Caco-2 (cell line): ENCODE measurements at regions not wholly inside any gene's neighbourhood (a gene's known extent, or its start where the extent isn't known, plus 50 kb on each side); places are given as distances from the start of the nearest gene placed in this dataset.

Experiments used
- BruUV-seq: library from RNA; stranded (reverse); fragments of 400-500 nt; replicated peaks from 2 replicates; lab custom pipeline; 2021; lab: Mats Ljungman, UMichigan
- CTCF ChIA-PET: fragments of 300-600 bp; sonication (Branson Sonifier 250); formaldehyde crosslinking; loops from one replicate; lab custom pipeline; 2022; ENCODE audit warnings: antibody characterized with exemption; lab: Charles Lee
- POLR2A ChIA-PET: fragments of 300-600 bp; sonication (Branson Sonifier 250); formaldehyde crosslinking; loops from one replicate; lab custom pipeline; 2022; ENCODE audit warnings: antibody characterized with exemption; lab: Charles Lee
- DNase-seq, 2 experiments: peaks; one replicate each; pipeline versions ENCODE4 v3.0.0 to v3.0.0-alpha.2; 2020 to 2022
- H3K27me3 ChIP-seq: replicated peaks from 2 replicates; pipeline ENCODE4 v1.6.0; 2011; ENCODE audit warnings: low read length; ENCODE audit not compliant: control insufficient read depth, insufficient read depth
- H3K36me3 ChIP-seq: 2 replicates; pipeline ENCODE4 v1.5.1; 2011; ENCODE audit warnings: low read length; ENCODE audit not compliant: control insufficient read depth, insufficient read depth
- H3K4me1 ChIP-seq: fragments of 250-450 bp; sonication (Bioruptor Pico); 2 replicates; pipeline ENCODE4 v1.5.1; 2020; ENCODE audit warnings: mild to moderate bottlenecking
- H3K4me3 ChIP-seq: 2 replicates; pipeline ENCODE4 v1.5.1; 2011; ENCODE audit warnings: low read depth, mild to moderate bottlenecking, control low read depth, low read length
- H3K9me3 ChIP-seq: fragments of 250-450 bp; sonication (Bioruptor Pico); 2 replicates; pipeline ENCODE4 v1.5.1; 2020; ENCODE audit warnings: mild to moderate bottlenecking, moderate library complexity
- H3K27ac Mint-ChIP-seq: one replicate; pipeline ENCODE4 v1.8.0; 2022; ENCODE audit warnings: mixed read lengths; ENCODE audit not compliant: unreplicated experiment
- H3K27me3 Mint-ChIP-seq: one replicate; pipeline ENCODE4 v1.8.0; 2022; ENCODE audit warnings: mixed read lengths; ENCODE audit not compliant: insufficient read depth, unreplicated experiment
- H3K36me3 Mint-ChIP-seq: one replicate; pipeline ENCODE4 v1.8.0; 2022; ENCODE audit warnings: mild to moderate bottlenecking, mixed read lengths; ENCODE audit not compliant: insufficient read depth, unreplicated experiment
- H3K4me1 Mint-ChIP-seq: one replicate; pipeline ENCODE4 v1.8.0; 2022; ENCODE audit warnings: low read depth, mixed read lengths; ENCODE audit not compliant: unreplicated experiment
- H3K4me3 Mint-ChIP-seq: one replicate; pipeline ENCODE4 v1.8.0; 2022; ENCODE audit warnings: mild to moderate bottlenecking, moderate library complexity, mixed read lengths; ENCODE audit not compliant: unreplicated experiment
- H3K9me3 Mint-ChIP-seq: one replicate; pipeline ENCODE4 v1.8.0; 2022; ENCODE audit warnings: mixed read lengths; ENCODE audit not compliant: unreplicated experiment
- intact Hi-C: fragments of 100-400 bp; cut with micrococcal nuclease; formaldehyde crosslinking; loops from one replicate; pipeline ENCODE4 v1.10.0; 2022; ENCODE audit not compliant: unreplicated experiment
- TF ChIP-seq, protein P1 (sequence below), 2 experiments: fragments of 200-600 bp in 1 of 2; IDR thresholded peaks; 1 replicate in 1 of 2; 2 replicates in 1 of 2; pipeline versions ENCODE4 v1.5.1 to v1.8.0; 2011 to 2022; ENCODE audit warnings: antibody characterized with exemption in 1 of 2, control low read depth in 1 of 2, inconsistent platforms in 1 of 2, low read depth in 1 of 2, low read length in 1 of 2, mild to moderate bottlenecking in 1 of 2, moderate library complexity in 1 of 2; ENCODE audit not compliant: insufficient read depth in 1 of 2, severe bottlenecking in 1 of 2, unreplicated experiment in 1 of 2

- Mint-ChIP-seq H3K27me3 (no peaks in the 10 kb centered on the region), H3K4me3 (no peak overlapping the region), H3K36me3 (no peaks in the 10 kb centered on the region), H3K4me1 (no peaks in the 10 kb centered on the region), H3K9me3 (no peaks in the 10 kb centered on the region), H3K27ac (no peak overlapping the region)
- Histone ChIP-seq H3K4me1 (0 out of 2 replicates have a peak, but pooled peaks cover 3% of the 10 kb centered on the region), H3K4me3 (no peak overlapping the region), H3K36me3 (no peaks in the 10 kb centered on the region), H3K9me3 (no peaks in the 10 kb centered on the region), H3K27me3 (no peaks in the 10 kb centered on the region)
- intact Hi-C loops: no loop called here
- CTCF ChIA-PET: no interaction called here
- TF ChIP-seq, protein P1, sequence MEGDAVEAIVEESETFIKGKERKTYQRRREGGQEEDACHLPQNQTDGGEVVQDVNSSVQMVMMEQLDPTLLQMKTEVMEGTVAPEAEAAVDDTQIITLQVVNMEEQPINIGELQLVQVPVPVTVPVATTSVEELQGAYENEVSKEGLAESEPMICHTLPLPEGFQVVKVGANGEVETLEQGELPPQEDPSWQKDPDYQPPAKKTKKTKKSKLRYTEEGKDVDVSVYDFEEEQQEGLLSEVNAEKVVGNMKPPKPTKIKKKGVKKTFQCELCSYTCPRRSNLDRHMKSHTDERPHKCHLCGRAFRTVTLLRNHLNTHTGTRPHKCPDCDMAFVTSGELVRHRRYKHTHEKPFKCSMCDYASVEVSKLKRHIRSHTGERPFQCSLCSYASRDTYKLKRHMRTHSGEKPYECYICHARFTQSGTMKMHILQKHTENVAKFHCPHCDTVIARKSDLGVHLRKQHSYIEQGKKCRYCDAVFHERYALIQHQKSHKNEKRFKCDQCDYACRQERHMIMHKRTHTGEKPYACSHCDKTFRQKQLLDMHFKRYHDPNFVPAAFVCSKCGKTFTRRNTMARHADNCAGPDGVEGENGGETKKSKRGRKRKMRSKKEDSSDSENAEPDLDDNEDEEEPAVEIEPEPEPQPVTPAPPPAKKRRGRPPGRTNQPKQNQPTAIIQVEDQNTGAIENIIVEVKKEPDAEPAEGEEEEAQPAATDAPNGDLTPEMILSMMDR (IDR thresholded peaks at IDR 0.05; ENCODE audit: insufficient read depth in 1 of 2, low read depth in 1 of 2, low read length in 1 of 2, severe bottlenecking in 1 of 2, unreplicated experiment in 1 of 2): no peak
- DNase-seq: no peak
- no TSS peak for BruUV-seq
- POLR2A ChIA-PET: no interaction called here
Measured at GRCh38 chr2:217107480-217107879, 247.6 kb upstream of the TNP1 start.

DNA sequence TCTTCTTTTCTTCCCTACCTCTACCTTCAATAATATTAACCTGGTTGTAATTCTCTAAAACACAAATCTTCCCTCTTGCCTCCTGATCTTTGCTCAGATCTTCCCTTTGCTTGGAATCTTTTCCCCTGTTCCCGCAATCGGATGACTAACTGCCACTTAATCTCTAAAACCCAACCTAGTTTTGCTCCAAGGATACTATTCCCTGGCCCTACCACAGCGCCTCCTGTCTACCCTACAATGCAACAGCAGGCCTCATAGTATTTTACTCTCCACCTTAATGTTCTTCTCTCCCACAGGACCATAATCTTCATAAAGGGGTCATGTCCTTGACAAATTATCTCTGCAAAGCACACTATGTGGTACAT, 246.8 kb upstream of the TNP1 start:
- Histone ChIP-seq H3K4me3 (no peak overlapping the region), H3K27me3 (no peaks in the 10 kb centered on the region), H3K4me1 (0 out of 2 replicates have a peak, but pooled peaks cover 3% of the 10 kb centered on the region), H3K9me3 (no peaks in the 10 kb centered on the region), H3K36me3 (no peaks in the 10 kb centered on the region)
- no TSS peak for BruUV-seq
- TF ChIP-seq, protein P1 (IDR thresholded peaks at IDR 0.05; ENCODE audit: insufficient read depth in 1 of 2, low read depth in 1 of 2, low read length in 1 of 2, severe bottlenecking in 1 of 2, unreplicated experiment in 1 of 2): no peak
- H3K27me3 Mint-ChIP-seq: no peaks in the 10 kb centered on the region
- no peaks in the 10 kb centered on the region for H3K4me1 Mint-ChIP-seq
- no peaks in the 10 kb centered on the region for H3K9me3 Mint-ChIP-seq
- no peak for DNase-seq
- intact Hi-C loops: no loop called here
- no peaks in the 10 kb centered on the region for H3K36me3 Mint-ChIP-seq
- POLR2A ChIA-PET: no interaction called here
- peak overlapping the region; percentile 13 for H3K27ac Mint-ChIP-seq
- H3K4me3 Mint-ChIP-seq: no peak overlapping the region
- CTCF ChIA-PET: no interaction called here

DNA sequence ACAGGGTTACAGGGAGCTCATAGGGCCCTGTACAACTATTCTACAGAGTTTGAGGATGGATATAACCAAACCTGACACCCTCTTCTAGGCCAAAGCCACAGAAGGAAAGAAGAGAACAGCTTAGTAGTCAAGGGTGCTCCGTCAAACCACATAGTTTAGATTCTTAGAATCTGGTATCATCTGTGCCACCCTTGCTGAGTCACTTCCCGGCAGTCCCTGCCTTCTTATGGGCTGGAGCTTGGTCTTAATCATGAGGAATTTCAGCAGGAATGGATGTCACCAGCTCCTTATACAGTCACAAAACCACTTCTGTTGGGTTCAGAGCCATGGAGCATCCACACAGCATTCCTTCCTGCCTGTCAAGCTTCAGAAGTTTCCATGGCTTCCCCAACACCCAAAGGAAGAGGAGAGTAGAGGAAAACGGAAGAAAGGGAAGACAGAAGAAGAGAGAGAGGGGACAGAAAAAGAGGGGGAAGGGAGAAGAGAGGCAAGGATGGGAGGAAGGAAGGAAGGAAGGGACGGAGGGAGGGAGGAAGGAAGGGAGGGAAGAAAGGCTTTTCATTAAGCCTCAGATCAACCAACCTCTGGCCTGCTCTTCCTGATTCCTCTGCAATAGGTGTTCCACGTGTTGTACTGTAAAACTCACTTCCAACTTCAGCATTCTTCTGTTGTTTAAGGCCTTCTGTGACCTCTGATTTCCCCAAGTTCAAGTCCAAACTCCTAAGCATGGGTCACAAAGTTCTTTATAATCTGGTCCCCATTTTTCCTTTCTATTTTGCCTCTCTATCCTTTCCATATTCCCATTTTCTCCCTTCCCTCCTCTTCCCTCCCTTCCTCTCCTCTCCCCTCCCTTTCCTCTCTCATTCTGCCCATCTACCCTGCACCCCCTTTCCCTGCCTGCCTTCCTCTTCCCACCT, 246.1 kb upstream of the TNP1 start:
- POLR2A ChIA-PET: no interaction called here
- BruUV-seq: no TSS peak
- TF ChIP-seq, protein P1 (IDR thresholded peaks at IDR 0.05; ENCODE audit: insufficient read depth in 1 of 2, low read depth in 1 of 2, low read length in 1 of 2, severe bottlenecking in 1 of 2, unreplicated experiment in 1 of 2): no peak
- no peaks in the 10 kb centered on the region for H3K4me1 Mint-ChIP-seq
- Histone ChIP-seq H3K9me3 (no peaks in the 10 kb centered on the region), H3K4me1 (0 out of 2 replicates have a peak, but pooled peaks cover 3% of the 10 kb centered on the region), H3K36me3 (no peaks in the 10 kb centered on the region), H3K4me3 (no peak overlapping the region), H3K27me3 (no peaks in the 10 kb centered on the region)
- H3K4me3 Mint-ChIP-seq: no peak overlapping the region
- intact Hi-C loops: no loop called here
- H3K36me3 Mint-ChIP-seq: no peaks in the 10 kb centered on the region
- DNase-seq: no peak
- CTCF ChIA-PET: interaction anchor here (0.6 kb wide), 3 partner anchors 287 to 888 kb away, joined by 3 to 9 read pairs (median 5); no protein-coding TSS in a partner anchor
- H3K27ac Mint-ChIP-seq: peak overlapping the region; percentile 13
- H3K9me3 Mint-ChIP-seq: no peaks in the 10 kb centered on the region
- H3K27me3 Mint-ChIP-seq: no peaks in the 10 kb centered on the region
